Adrenal gland (tissue), 9 donors: ENCODE measurements at regions not wholly inside any gene's neighbourhood (a gene's known extent, or its start where the extent isn't known, plus 50 kb on each side); places are given as distances from the start of the nearest gene placed in this dataset.

ENCODE experiments used
- DNase-seq, 7 donors: peaks; one replicate each; pipeline ENCODE4 v3.0.0-alpha.2; 2019 to 2020
- H3K27ac ChIP-seq, 5 donors: fragments of 200-600 bp; sonication (generic) in 4 of 5; 1 replicate in 3 of 5; 2 replicates in 2 of 5; pipeline versions ENCODE4 v1.5.1 to v1.8.0; 2016 to 2020; ENCODE audit warnings: mild to moderate bottlenecking in 1 of 5
- H3K27me3 ChIP-seq: fragments of 200-600 bp; 2 replicates; pipeline ENCODE4 v1.8.0; 2021
- H3K36me3 ChIP-seq, 2 donors: fragments of 200-600 bp; replicated peaks in 1 of 2; 1 replicate in 1 of 2; 2 replicates in 1 of 2; pipeline versions ENCODE4 v1.5.1 to v1.8.0; 2018 to 2022
- H3K4me1 ChIP-seq, 2 donors: fragments of 200-600 bp; replicated peaks in 1 of 2; 1 replicate in 1 of 2; 2 replicates in 1 of 2; pipeline versions ENCODE4 v1.5.1 to v1.8.0; 2018 to 2021
- H3K4me3 ChIP-seq, 4 donors: fragments of 200-600 bp; sonication (generic) in 3 of 4; one replicate each; pipeline ENCODE4 v1.5.1; 2016 to 2018
- H3K9me3 ChIP-seq, 3 donors: fragments of 200-600 bp; sonication (generic) in 1 of 3; replicated peaks in 1 of 3; 1 replicate in 2 of 3; 2 replicates in 1 of 3; pipeline versions ENCODE4 v1.5.1 to v1.8.0; 2016 to 2021
- POLR2A ChIP-seq, 2 donors: fragments of 450-650 bp; IDR thresholded peaks; one replicate each; pipeline ENCODE4 v1.6.1; 2017; ENCODE audit warnings: antibody characterized with exemption in 2 of 2, mild to moderate bottlenecking in 2 of 2, moderate library complexity in 1 of 2
- WGBS, 4 donors: extraction: QIAGEN DNeasy Blood & Tissue Kit in 2 of 4; methylation state at CpG; one replicate each; pipeline versions ENCODE4 v1.1.5 to v1.1.7; 2013 to 2017; 5-methylcytosine and 5-hydroxymethylcytosine counted together
- intact Hi-C, 2 donors: fragments of 100-400 bp; cut with DNase I; formaldehyde crosslinking; loops; one replicate each; pipeline versions ENCODE4 v1.14.1 to v1.15.0; 2022 to 2023
- TF ChIP-seq, protein P1 (sequence below), 6 experiments: fragments of 450-650 bp in 4 of 6; fragments of 200-600 bp in 2 of 6; sonication (generic) in 1 of 6; IDR thresholded peaks; 1 replicate in 5 of 6; 2 replicates in 1 of 6; pipeline versions ENCODE4 v1.5.1 to v1.8.0; 2016 to 2021; ENCODE audit warnings: antibody characterized with exemption in 6 of 6, mild to moderate bottlenecking in 2 of 6, moderate library complexity in 1 of 6
- donor health status: healthy with polysubstance abuse.
- donor health status: Bipolar disorder and iron deficiency.
- donor health status: DM: yes; HTN: yes; CAD: no.
- donor health status: DM: no; HTN: no; CAD: no.
- donor health status: DM: no; HTN: no; CAD: no.

DNA sequence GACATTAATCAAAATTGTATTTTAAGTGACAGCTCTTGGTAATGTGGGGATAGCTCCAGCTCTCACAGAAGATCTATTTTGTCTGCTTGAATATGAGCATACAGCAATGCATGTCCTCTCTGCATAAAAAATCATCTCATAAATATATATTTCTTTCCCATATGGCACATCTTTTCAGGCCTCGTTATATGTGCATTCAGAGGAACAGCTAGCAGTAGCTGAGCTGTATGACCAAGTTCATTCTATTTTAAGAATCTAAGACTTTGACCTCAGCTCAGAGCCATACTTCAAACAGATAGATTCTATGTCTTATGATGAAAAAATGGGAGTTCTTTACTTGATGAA lies 487.2 kb downstream of the ARHGEF28 start:
- WGBS, 4 donors: 64 to 77% (median 67%) methylated on average over 1 of the region's 1 CpG
- no peak overlapping the region for H3K4me3 ChIP-seq
- H3K36me3 ChIP-seq: no peaks in the 10 kb centered on the region
- no peaks in the 10 kb centered on the region for H3K9me3 ChIP-seq
- no peaks in the 10 kb centered on the region for H3K27me3 ChIP-seq
- TF ChIP-seq, protein P1, sequence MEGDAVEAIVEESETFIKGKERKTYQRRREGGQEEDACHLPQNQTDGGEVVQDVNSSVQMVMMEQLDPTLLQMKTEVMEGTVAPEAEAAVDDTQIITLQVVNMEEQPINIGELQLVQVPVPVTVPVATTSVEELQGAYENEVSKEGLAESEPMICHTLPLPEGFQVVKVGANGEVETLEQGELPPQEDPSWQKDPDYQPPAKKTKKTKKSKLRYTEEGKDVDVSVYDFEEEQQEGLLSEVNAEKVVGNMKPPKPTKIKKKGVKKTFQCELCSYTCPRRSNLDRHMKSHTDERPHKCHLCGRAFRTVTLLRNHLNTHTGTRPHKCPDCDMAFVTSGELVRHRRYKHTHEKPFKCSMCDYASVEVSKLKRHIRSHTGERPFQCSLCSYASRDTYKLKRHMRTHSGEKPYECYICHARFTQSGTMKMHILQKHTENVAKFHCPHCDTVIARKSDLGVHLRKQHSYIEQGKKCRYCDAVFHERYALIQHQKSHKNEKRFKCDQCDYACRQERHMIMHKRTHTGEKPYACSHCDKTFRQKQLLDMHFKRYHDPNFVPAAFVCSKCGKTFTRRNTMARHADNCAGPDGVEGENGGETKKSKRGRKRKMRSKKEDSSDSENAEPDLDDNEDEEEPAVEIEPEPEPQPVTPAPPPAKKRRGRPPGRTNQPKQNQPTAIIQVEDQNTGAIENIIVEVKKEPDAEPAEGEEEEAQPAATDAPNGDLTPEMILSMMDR (IDR thresholded peaks at IDR 0.05): no peak
- TF ChIP-seq POLR2A (IDR thresholded peaks at IDR 0.05): no peak
- no peak overlapping the region for H3K27ac ChIP-seq
- intact Hi-C loops: no loop called here
- no peak for DNase-seq
- H3K4me1 ChIP-seq: no peaks in the 10 kb centered on the region

DNA sequence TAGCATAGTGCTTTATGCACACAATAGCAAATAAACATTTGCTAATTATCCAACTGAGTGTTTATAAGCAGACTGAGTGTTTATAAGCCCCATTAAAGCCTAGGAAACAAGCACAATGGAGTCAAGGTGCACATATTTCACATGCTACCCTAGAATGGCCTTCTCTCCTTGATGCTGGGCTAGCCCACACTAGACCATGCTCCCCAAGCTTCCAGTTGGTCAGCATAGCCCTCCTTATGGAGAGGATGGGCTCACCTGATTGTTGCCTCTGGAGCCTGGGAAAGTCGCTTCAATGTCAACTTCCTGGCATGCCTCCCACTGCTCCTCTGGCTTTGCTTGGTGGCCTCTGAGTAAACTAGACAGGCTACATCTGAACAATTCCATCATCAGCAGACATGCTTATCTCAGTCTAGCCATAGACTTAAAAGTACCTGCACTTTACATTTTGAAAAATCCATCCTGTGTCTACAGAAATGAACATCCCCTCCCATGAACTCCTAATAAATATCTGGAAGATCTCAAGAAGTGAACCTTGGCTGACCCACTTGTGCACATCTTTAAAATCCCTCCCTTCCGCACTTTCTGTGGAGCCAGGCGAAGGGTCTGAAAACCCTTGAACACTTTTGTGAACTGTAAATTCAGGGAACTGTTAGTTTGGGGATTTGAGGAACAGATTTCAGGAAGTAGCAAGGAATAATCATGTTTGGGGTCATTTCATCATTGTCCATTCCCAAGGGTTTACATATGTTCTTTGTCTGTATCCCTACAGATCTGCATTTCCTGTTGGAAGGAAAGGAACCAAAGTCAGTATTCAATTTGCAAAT lies 486.6 kb downstream of the ARHGEF28 start:
- DNase-seq: no peak
- H3K4me3 ChIP-seq: no peak overlapping the region
- H3K4me1 ChIP-seq: no peaks in the 10 kb centered on the region
- H3K36me3 ChIP-seq: no peaks in the 10 kb centered on the region
- H3K9me3 ChIP-seq: no peaks in the 10 kb centered on the region
- intact Hi-C loops: no loop called here
- WGBS, 4 donors: 83 to 87% (median 84%) methylated on average over 3 of the region's 3 CpGs
- H3K27ac ChIP-seq: no peak overlapping the region
- no peaks in the 10 kb centered on the region for H3K27me3 ChIP-seq
- TF ChIP-seq POLR2A (IDR thresholded peaks at IDR 0.05): no peak
- TF ChIP-seq, protein P1 (IDR thresholded peaks at IDR 0.05): no peak

DNA sequence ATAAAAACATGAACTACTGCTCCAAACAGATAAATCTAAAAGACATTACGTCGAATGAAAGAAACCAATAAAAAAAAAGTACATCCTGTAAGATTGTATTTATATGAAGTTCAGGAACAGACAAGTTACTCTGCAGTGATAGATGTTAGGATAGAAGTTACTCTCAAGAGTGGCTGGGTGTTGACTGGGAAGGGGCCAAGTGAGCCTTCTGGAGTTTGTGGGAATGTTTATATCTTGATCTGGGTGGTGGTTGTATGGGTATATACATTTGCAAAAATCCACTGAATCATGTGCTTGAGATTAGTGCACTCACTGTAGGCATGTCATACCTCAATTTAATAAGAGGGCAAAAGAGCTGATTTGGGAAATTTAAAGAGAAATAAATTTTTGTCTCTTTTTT lies 485.8 kb downstream of the ARHGEF28 start:
- no peak overlapping the region for H3K27ac ChIP-seq
- intact Hi-C loops: no loop called here
- no peaks in the 10 kb centered on the region for H3K9me3 ChIP-seq
- no peaks in the 10 kb centered on the region for H3K4me1 ChIP-seq
- no peaks in the 10 kb centered on the region for H3K27me3 ChIP-seq
- DNase-seq: no peak
- 68 to 84% (median 71%) methylated on average over 2 of the region's 2 CpGs for WGBS, 4 donors
- TF ChIP-seq, protein P1 (IDR thresholded peaks at IDR 0.05): no peak
- no peak for TF ChIP-seq POLR2A (IDR thresholded peaks at IDR 0.05)
- H3K36me3 ChIP-seq: no peaks in the 10 kb centered on the region
- H3K4me3 ChIP-seq: no peak overlapping the region

DNA sequence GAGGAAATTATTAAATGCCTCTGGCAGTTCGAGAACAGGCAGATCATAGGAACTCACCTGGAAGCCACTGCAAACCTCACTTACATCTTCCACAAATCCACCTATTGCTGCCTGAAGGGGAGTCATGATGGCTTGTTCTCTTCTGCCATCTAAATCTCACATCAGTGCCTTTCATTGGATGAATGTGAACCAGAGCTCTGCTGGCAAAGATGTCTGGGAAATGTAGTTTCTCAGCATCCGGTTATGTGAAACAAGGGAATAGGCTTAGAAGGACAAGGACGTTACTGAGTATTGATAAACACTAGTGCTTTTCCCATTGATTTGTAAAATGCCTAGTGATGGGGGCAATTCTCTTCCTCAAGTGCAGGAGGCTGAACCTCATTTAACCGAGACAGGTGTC lies 483.3 kb downstream of the ARHGEF28 start:
- TF ChIP-seq, protein P1 (IDR thresholded peaks at IDR 0.05): no peak
- TF ChIP-seq POLR2A (IDR thresholded peaks at IDR 0.05): no peak
- Histone ChIP-seq H3K27me3 (no peaks in the 10 kb centered on the region), H3K4me1 (no peaks in the 10 kb centered on the region), H3K9me3 (no peaks in the 10 kb centered on the region), H3K27ac (no peak overlapping the region), H3K4me3 (no peak overlapping the region), H3K36me3 (no peaks in the 10 kb centered on the region)
- 78 to 82% (median 79%) methylated on average over 4 of the region's 4 CpGs for WGBS, 4 donors
- intact Hi-C loops: no loop called here
- DNase-seq: no peak
